HCT116 (cell line): ENCODE measurements at regions not wholly inside any gene's neighbourhood (a gene's known extent, or its start where the extent isn't known, plus 50 kb on each side); places are given as distances from the start of the nearest gene placed in this dataset.

Experiments used
- ATAC-seq: fragments of 200-7000 bp; cut with Tn5 transposase; 2 replicates; pipeline ENCODE4 v1.9.1; 2020; ENCODE audit warnings: mild to moderate bottlenecking, moderate library complexity
- BruUV-seq: library from RNA; stranded (reverse); fragments of 400-500 nt; replicated peaks from 2 replicates; lab custom pipeline; 2021; lab: Mats Ljungman, UMichigan
- CTCF ChIA-PET: fragments of 300-600 bp; sonication (Branson Sonifier 250); formaldehyde crosslinking; loops from one replicate; lab custom pipeline; 2021; ENCODE audit warnings: antibody characterized with exemption; lab: Charles Lee
- POLR2A ChIA-PET: fragments of 300-600, 350-600 bp; sonication (Branson Sonifier 250); formaldehyde crosslinking; loops from one replicate; lab custom pipeline; 2021; ENCODE audit warnings: antibody characterized with exemption; lab: Charles Lee
- RAD21 ChIA-PET, 2 experiments: fragments of 300-600 bp; sonication (Branson Sonifier 250); formaldehyde crosslinking; loops; one replicate each; lab custom pipeline; 2023; ENCODE audit warnings: low total read pairs in 2 of 2; ENCODE audit not compliant: uncharacterized antibody in 2 of 2, unreplicated experiment in 2 of 2, low non-redundant PET in 1 of 2; lab: Charles Lee
- DNase-seq: peaks from one replicate; pipeline ENCODE4 v3.0.0-alpha.2; 2010; ENCODE audit warnings: low read depth, low spot score
- H2AFZ ChIP-seq: fragments of 200-600 bp; shearing (Covaris generic), sonication (generic); 2 replicates; pipeline ENCODE4 v1.6.1; 2017; ENCODE audit warnings: low read depth, mixed run types, mixed read lengths, antibody characterized with exemption, low read length; ENCODE audit not compliant: poor library complexity, severe bottlenecking
- H3K27ac ChIP-seq: 2 replicates; pipeline ENCODE4 v1.5.1; 2012; ENCODE audit warnings: low read depth, low read length
- H3K27me3 ChIP-seq: fragments of 200-600 bp; sonication (generic); 2 replicates; pipeline ENCODE4 v1.6.1; 2016; ENCODE audit warnings: mixed run types, low read length, mixed read lengths; ENCODE audit not compliant: insufficient read depth
- H3K36me3 ChIP-seq, 2 experiments: fragments of 200-500 bp in 1 of 2; fragments of 200-600 bp in 1 of 2; sonication (Bioruptor generic) in 1 of 2; sonication (generic) in 1 of 2; 2 replicates each; pipeline versions ENCODE4 v1.5.1 to v1.6.1; 2014 to 2016; ENCODE audit warnings: low read length in 2 of 2, inconsistent platforms in 1 of 2, mixed read lengths in 1 of 2, mixed run types in 1 of 2; ENCODE audit not compliant: insufficient read depth in 2 of 2, control insufficient read depth in 1 of 2
- H3K4me1 ChIP-seq, 2 experiments: fragments of 200-600 bp in 1 of 2; sonication (generic) in 1 of 2; 2 replicates each; pipeline versions ENCODE4 v1.5.1 to v1.6.1; 2012 to 2017; ENCODE audit warnings: low read length in 2 of 2, inconsistent platforms in 1 of 2, mild to moderate bottlenecking in 1 of 2, mixed read lengths in 1 of 2, mixed run types in 1 of 2, moderate library complexity in 1 of 2; ENCODE audit not compliant: insufficient read depth in 2 of 2, control insufficient read depth in 1 of 2
- H3K4me2 ChIP-seq: fragments of 200-600 bp; sonication (generic); 2 replicates; pipeline ENCODE4 v1.6.1; 2017; ENCODE audit warnings: mixed run types, low read length, mixed read lengths
- H3K4me3 ChIP-seq, 2 experiments: fragments of 200-600 bp in 1 of 2; sonication (generic) in 1 of 2; replicated peaks in 1 of 2; 2 replicates each; pipeline ENCODE4 v1.5.1; 2011 to 2016; ENCODE audit warnings: low read length in 2 of 2, control low read depth in 1 of 2, low read depth in 1 of 2, mild to moderate bottlenecking in 1 of 2, mixed read lengths in 1 of 2, mixed run types in 1 of 2
- H3K79me2 ChIP-seq: fragments of 200-600 bp; sonication (generic); 2 replicates; pipeline ENCODE4 v1.6.1; 2017; ENCODE audit warnings: mild to moderate bottlenecking, mixed run types, low read length, moderate library complexity, mixed read lengths; ENCODE audit not compliant: insufficient read depth
- H3K9ac ChIP-seq: fragments of 200-600 bp; sonication (generic); 2 replicates; pipeline ENCODE4 v1.6.1; 2016; ENCODE audit warnings: low read length, mixed read lengths
- H3K9me2 ChIP-seq: fragments of 200-600 bp; sonication (generic), shearing (Covaris generic); 2 replicates; pipeline ENCODE4 v1.6.1; 2017; ENCODE audit warnings: mixed run types, mild to moderate bottlenecking, moderate library complexity; ENCODE audit not compliant: insufficient read depth
- H3K9me3 ChIP-seq, 2 experiments: fragments of 200-500 bp in 1 of 2; fragments of 200-600 bp in 1 of 2; sonication (Bioruptor generic) in 1 of 2; sonication (generic) in 1 of 2; 2 replicates each; pipeline ENCODE4 v1.6.1; 2014 to 2017; ENCODE audit warnings: low read length in 2 of 2, mixed read lengths in 2 of 2, inconsistent platforms in 1 of 2, low read depth in 1 of 2, mild to moderate bottlenecking in 1 of 2, mixed run types in 1 of 2, moderate library complexity in 1 of 2; ENCODE audit not compliant: control insufficient read depth in 1 of 2, insufficient read depth in 1 of 2
- H4K20me1 ChIP-seq: fragments of 200-600 bp; sonication (generic), shearing (Covaris generic); 2 replicates; pipeline ENCODE4 v1.6.1; 2017; ENCODE audit warnings: mixed run types, mild to moderate bottlenecking, moderate library complexity; ENCODE audit not compliant: insufficient read depth
- CBX3 ChIP-seq: IDR thresholded peaks from 2 replicates; pipeline ENCODE4 v1.6.1; 2012; ENCODE audit warnings: low read depth
- CEBPB ChIP-seq: IDR thresholded peaks from 2 replicates; pipeline ENCODE4 v1.6.1; 2012; ENCODE audit warnings: low read depth
- EGR1 ChIP-seq: IDR thresholded peaks from 2 replicates; pipeline ENCODE4 v1.6.1; 2012; ENCODE audit warnings: low read depth
- ELF1 ChIP-seq: IDR thresholded peaks from 2 replicates; pipeline ENCODE4 v1.6.1; 2012; ENCODE audit warnings: low read depth, borderline replicate concordance
- EZH2 ChIP-seq: fragments of 200-600 bp; sonication (generic); IDR thresholded peaks from 2 replicates; pipeline ENCODE4 v1.6.1; 2017; ENCODE audit warnings: antibody characterized with exemption, mixed run types
- EZH2phosphoT487 ChIP-seq: fragments of 200-600 bp; IDR thresholded peaks from 2 replicates; pipeline ENCODE4 v1.6.1; 2018; ENCODE audit warnings: antibody characterized with exemption, borderline replicate concordance
- FOSL1 ChIP-seq: IDR thresholded peaks from 2 replicates; pipeline ENCODE4 v1.6.1; 2012; ENCODE audit warnings: low read depth
- JUND ChIP-seq: IDR thresholded peaks from 2 replicates; pipeline ENCODE4 v1.6.1; 2012
- POLR2A ChIP-seq: IDR thresholded peaks from 2 replicates; pipeline ENCODE4 v1.7.0; 2011; ENCODE audit warnings: borderline replicate concordance; ENCODE audit not compliant: insufficient read depth, insufficient read length; ENCODE audit errors: extremely low read depth
- POLR2AphosphoS5 ChIP-seq: IDR thresholded peaks from 2 replicates; pipeline ENCODE4 v1.6.1; 2011; ENCODE audit warnings: mild to moderate bottlenecking, low read depth, low read length, moderate library complexity
- RAD21 ChIP-seq: IDR thresholded peaks from 2 replicates; pipeline ENCODE4 v1.6.1; 2012; ENCODE audit warnings: low read depth, mild to moderate bottlenecking
- SP1 ChIP-seq: IDR thresholded peaks from 2 replicates; pipeline ENCODE4 v1.6.1; 2012; ENCODE audit warnings: low read depth
- SRF ChIP-seq: IDR thresholded peaks from 2 replicates; pipeline ENCODE4 v1.6.1; 2012; ENCODE audit warnings: low read depth
- TCF7L2 ChIP-seq: IDR thresholded peaks from 2 replicates; pipeline ENCODE4 v1.7.0; 2011; ENCODE audit warnings: borderline replicate concordance, inconsistent platforms; ENCODE audit not compliant: insufficient read depth, insufficient read length; ENCODE audit errors: extremely low read depth
- YY1 ChIP-seq: IDR thresholded peaks from 2 replicates; pipeline ENCODE4 v1.6.1; 2011; ENCODE audit warnings: low read length, low read depth, moderate library complexity, mild to moderate bottlenecking; ENCODE audit not compliant: insufficient replicate concordance; ENCODE audit errors: extremely low read depth
- ZFX ChIP-seq: fragments of 450-650 bp; IDR thresholded peaks from 2 replicates; pipeline ENCODE4 v1.6.1; 2017
- ZNF274 ChIP-seq: fragments of 200-500 bp; sonication (Bioruptor generic); IDR thresholded peaks from 2 replicates; pipeline ENCODE4 v1.6.1; 2014; ENCODE audit warnings: mild to moderate bottlenecking, low read depth, low read length, inconsistent platforms
- intact Hi-C: fragments of 100-400 bp; cut with micrococcal nuclease; formaldehyde crosslinking; loops from 2 replicates; pipeline ENCODE4 v1.10.0; 2022
- TF ChIP-seq, protein P1 (sequence below): IDR thresholded peaks from 2 replicates; pipeline ENCODE4 v1.6.1; 2012
- TF ChIP-seq, protein P2 (sequence below): IDR thresholded peaks from 2 replicates; pipeline ENCODE4 v1.6.1; 2012; ENCODE audit warnings: low read depth
- TF ChIP-seq, protein P3 (sequence below): IDR thresholded peaks from 2 replicates; pipeline ENCODE4 v1.6.1; 2011; ENCODE audit warnings: mild to moderate bottlenecking, low read length, moderate library complexity; ENCODE audit not compliant: insufficient replicate concordance; ENCODE audit errors: extremely low read depth

DNA sequence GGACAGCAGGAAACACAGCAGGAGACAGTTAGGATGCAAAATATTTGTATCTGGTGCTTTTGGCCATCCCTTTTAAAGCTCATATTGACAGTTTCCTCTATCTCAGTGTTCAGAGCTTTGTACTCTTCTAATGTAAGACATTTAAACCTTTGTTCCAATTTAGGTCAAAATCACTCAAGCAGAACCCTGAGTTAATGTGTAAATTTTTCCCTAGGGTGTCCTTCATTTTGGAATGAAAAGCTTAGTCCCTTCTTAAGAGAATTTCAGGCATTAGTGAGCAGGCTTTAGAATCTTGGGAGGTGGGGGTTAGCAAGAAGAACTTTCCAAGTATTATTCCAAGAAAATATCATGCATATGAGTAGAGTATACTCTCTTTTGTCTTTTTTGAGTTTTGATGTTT, 188.7 kb downstream of the GBA3 start:
- Histone ChIP-seq H3K4me3 (no peak overlapping the region), H2AFZ (no peak overlapping the region), H3K9me2 (no peaks in the 10 kb centered on the region), H3K36me3 (no peaks in the 10 kb centered on the region), H3K9me3 (peaks cover 0 to 18% of the 10 kb centered on the region in 2 experiments; a peak in 2 of 4 replicates), H3K27ac (no peak overlapping the region), H3K4me2 (no peak overlapping the region), H3K79me2 (no peaks in the 10 kb centered on the region), H3K4me1 (no peaks in the 10 kb centered on the region), H3K9ac (no peak overlapping the region), H4K20me1 (no peaks in the 10 kb centered on the region), H3K27me3 (no peaks in the 10 kb centered on the region)
- intact Hi-C loops, result no loop called here
- TF ChIP-seq, protein P1, sequence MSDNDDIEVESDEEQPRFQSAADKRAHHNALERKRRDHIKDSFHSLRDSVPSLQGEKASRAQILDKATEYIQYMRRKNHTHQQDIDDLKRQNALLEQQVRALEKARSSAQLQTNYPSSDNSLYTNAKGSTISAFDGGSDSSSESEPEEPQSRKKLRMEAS, result no peak
- no peak for TF ChIP-seq ZFX
- no peak for TF ChIP-seq POLR2AphosphoS5
- no peak for TF ChIP-seq EGR1
- TF ChIP-seq FOSL1, result no peak
- TF ChIP-seq ZNF274, result no peak
- TF ChIP-seq, protein P2, sequence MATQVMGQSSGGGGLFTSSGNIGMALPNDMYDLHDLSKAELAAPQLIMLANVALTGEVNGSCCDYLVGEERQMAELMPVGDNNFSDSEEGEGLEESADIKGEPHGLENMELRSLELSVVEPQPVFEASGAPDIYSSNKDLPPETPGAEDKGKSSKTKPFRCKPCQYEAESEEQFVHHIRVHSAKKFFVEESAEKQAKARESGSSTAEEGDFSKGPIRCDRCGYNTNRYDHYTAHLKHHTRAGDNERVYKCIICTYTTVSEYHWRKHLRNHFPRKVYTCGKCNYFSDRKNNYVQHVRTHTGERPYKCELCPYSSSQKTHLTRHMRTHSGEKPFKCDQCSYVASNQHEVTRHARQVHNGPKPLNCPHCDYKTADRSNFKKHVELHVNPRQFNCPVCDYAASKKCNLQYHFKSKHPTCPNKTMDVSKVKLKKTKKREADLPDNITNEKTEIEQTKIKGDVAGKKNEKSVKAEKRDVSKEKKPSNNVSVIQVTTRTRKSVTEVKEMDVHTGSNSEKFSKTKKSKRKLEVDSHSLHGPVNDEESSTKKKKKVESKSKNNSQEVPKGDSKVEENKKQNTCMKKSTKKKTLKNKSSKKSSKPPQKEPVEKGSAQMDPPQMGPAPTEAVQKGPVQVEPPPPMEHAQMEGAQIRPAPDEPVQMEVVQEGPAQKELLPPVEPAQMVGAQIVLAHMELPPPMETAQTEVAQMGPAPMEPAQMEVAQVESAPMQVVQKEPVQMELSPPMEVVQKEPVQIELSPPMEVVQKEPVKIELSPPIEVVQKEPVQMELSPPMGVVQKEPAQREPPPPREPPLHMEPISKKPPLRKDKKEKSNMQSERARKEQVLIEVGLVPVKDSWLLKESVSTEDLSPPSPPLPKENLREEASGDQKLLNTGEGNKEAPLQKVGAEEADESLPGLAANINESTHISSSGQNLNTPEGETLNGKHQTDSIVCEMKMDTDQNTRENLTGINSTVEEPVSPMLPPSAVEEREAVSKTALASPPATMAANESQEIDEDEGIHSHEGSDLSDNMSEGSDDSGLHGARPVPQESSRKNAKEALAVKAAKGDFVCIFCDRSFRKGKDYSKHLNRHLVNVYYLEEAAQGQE, result no peak
- TF ChIP-seq CBX3, result no peak
- TF ChIP-seq CEBPB, result no peak
- TF ChIP-seq SP1, result no peak
- TF ChIP-seq, protein P3, sequence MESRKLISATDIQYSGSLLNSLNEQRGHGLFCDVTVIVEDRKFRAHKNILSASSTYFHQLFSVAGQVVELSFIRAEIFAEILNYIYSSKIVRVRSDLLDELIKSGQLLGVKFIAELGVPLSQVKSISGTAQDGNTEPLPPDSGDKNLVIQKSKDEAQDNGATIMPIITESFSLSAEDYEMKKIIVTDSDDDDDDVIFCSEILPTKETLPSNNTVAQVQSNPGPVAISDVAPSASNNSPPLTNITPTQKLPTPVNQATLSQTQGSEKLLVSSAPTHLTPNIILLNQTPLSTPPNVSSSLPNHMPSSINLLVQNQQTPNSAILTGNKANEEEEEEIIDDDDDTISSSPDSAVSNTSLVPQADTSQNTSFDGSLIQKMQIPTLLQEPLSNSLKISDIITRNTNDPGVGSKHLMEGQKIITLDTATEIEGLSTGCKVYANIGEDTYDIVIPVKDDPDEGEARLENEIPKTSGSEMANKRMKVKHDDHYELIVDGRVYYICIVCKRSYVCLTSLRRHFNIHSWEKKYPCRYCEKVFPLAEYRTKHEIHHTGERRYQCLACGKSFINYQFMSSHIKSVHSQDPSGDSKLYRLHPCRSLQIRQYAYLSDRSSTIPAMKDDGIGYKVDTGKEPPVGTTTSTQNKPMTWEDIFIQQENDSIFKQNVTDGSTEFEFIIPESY, result no peak
- no peak for TF ChIP-seq POLR2A
- no peak for TF ChIP-seq YY1
- TF ChIP-seq EZH2, result no peak
- no peak for TF ChIP-seq EZH2phosphoT487
- TF ChIP-seq RAD21, result no peak
- TF ChIP-seq ELF1, result no peak
- TF ChIP-seq JUND, result no peak
- no peak for TF ChIP-seq SRF
- no peak for TF ChIP-seq TCF7L2
- ChIA-PET RAD21 (no interaction called here), CTCF (no interaction called here), POLR2A (no interaction called here)
- BruUV-seq, result no TSS peak
- ATAC-seq (no peak), DNase-seq (no peak)
